H7 (cell line): ENCODE measurements at regions not wholly inside any gene's neighbourhood (a gene's known extent, or its start where the extent isn't known, plus 50 kb on each side); places are given as distances from the start of the nearest gene placed in this dataset.

ENCODE experiments used
- DNase-seq: peaks from one replicate; pipeline ENCODE4 v3.0.0; 2012
- H3K27me3 ChIP-seq: 2 replicates; pipeline ENCODE4 v1.6.0; 2011; ENCODE audit warnings: mild to moderate bottlenecking, low read length; ENCODE audit not compliant: control insufficient read depth, insufficient read depth
- H3K36me3 ChIP-seq: replicated peaks from 2 replicates; pipeline ENCODE4 v1.5.1; 2011; ENCODE audit warnings: low read length; ENCODE audit not compliant: control insufficient read depth, insufficient read depth
- H3K4me3 ChIP-seq: 2 replicates; pipeline ENCODE4 v1.5.1; 2011; ENCODE audit warnings: low read depth, mild to moderate bottlenecking, control low read depth, low read length, moderate library complexity; ENCODE audit not compliant: insufficient read depth

DNA sequence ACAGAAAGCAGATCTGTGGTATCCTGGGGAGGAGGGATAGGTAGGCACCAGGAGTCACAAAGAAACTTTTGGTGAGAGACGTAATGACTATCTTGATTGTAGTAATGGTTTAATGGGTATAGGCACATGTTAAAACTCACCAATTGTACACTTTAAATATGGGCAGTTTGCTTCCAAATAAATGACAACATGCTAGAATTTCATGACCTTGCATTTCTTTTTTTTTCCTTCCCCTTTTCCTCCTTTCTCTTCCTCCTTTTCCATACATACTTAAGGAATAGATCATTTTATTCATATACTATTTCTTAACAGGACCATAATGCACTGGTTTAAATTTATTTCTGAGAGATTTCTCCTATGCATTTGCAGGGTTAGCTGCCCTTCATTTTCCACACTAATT is 341.8 kb downstream of the TMEM182 start:
- no peak for DNase-seq
- Histone ChIP-seq H3K27me3 (no peaks in the 10 kb centered on the region), H3K36me3 (no peaks in the 10 kb centered on the region), H3K4me3 (no peak overlapping the region)

DNA sequence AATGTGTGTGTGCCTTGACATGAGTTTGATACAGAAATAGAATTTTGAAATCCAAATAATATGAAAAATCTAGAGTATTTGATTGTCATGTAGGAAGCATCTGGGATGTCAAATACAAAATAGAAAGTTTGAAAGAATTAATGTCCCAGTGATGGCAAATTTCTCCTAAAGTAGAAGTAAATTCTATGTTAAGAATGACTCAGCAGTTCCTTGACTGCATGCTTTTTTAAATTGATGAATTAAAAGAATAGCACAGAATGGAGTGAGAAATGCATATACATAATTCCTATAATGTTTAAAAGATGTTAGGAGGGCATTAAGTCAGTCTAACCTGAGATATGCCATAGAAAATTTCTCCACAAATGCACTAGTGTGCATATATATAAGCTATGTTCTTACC is 357.5 kb downstream of the TMEM182 start:
- DNase-seq = no peak
- Histone ChIP-seq H3K27me3 (no peaks in the 10 kb centered on the region), H3K4me3 (no peak overlapping the region), H3K36me3 (no peaks in the 10 kb centered on the region)

DNA sequence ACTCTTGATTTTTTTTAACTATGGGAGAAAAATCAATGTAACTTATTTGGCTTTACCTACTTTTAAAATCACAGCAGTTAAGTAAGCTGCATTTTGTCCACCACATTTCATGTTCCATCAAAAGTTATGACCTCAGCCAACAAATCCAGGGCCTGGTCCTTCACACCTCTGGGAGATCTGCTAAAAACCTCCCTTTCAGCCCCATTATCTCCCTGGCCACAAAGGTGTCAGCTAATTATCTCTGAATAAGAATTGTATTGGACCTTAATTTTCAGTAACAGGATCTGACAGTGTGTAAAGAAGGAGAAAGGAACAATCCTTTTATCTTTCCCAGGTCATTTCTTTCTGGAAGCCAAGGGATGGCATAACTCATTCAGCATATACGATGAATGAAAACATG is 359.3 kb downstream of the TMEM182 start:
- Histone ChIP-seq H3K4me3 (no peak overlapping the region), H3K27me3 (no peaks in the 10 kb centered on the region), H3K36me3 (no peaks in the 10 kb centered on the region)
- no peak for DNase-seq

DNA sequence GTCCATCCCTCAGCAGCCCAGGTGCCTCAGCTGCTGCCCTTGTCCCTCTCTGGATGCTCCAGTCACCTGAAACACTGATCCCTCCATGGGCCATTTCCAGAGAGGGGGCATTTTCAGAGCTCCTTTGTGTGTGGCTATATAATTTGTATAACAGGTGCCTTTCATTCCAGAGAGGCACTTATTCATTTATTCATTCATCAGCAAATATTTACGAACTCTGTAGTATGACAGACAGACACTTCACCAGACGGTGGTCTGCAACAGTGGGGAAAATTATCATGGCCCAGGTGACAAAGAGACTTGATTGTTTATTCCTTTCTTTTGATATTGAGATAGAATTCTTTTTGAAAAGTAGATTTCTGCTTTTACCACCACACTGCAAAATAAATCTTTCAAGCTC is 361.7 kb downstream of the TMEM182 start:
- no peak overlapping the region for H3K4me3 ChIP-seq
- DNase-seq = no peak
- no peaks in the 10 kb centered on the region for H3K36me3 ChIP-seq
- no peaks in the 10 kb centered on the region for H3K27me3 ChIP-seq

DNA sequence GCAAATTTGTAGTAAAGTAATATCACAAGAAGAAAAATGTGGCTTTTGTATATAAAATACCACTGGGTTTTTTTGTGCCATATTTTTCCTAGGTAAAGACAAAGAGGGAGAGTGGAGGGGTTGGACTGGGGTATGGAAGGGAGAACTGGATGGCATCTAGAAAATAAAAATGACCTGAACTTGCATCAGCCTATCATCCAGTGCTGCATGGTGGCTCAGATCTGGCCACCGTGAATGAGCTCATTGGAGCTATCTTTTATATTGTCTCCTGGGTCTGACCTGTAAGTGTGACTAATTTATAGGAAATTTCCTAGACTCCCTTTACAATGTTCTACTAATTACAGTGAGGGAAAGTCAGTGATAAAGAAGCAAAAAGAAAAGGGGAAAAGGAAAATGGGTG is 369.0 kb downstream of the TMEM182 start:
- Histone ChIP-seq H3K27me3 (no peaks in the 10 kb centered on the region), H3K36me3 (no peaks in the 10 kb centered on the region), H3K4me3 (no peak overlapping the region)
- DNase-seq = no peak

DNA sequence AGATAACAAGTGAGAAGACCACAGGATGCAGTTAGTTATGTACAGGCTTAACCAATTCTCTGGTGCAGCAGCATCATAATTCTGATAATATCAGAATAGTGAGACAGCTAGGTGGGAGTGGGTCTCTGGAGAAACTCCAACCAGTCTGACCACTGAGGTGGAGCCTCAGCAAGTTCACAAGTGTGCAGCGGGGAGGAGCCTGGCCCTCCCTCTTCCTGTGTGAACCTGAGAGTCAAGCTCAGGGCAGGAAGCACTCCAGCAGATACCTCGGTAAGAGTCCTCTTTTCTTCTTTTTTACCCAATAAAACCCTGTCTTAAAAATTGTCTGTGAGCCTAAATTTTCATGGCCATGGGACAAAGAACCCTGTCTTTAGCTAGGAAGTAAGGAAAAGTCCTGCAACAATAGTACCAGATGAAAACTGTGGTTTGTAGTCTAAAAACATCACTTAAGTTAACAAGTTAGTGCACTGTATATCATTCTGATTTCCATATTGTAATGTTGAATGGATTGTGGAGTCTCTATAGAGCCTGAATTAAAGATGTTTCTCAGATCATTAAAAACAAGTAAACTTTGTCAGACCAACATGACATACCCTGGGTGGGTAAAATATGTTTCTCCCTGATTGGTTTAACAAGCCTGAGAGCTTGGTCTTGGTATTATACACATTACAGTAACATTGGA is 370.8 kb downstream of the TMEM182 start:
- H3K4me3 ChIP-seq = no peak overlapping the region
- H3K36me3 ChIP-seq = no peaks in the 10 kb centered on the region
- H3K27me3 ChIP-seq = no peaks in the 10 kb centered on the region
- no peak for DNase-seq

DNA sequence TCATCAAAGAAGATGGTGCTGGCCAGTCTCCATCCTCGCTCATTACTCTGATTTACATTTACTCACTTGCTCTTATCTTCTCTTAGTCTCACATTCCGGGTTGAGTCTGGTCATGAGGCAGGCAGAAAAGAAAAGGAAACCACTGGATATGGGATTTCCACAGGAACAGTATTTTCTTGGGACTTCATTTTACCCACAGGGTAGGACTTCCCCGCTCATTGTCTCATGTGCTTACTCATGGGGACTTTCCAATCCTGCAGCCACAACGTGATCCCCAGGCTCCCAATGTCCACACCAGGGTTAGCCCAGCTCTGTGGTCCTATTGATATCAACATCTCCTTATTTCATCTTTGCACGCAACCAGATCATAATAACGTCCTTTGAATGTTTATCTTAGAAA is 373.8 kb downstream of the TMEM182 start:
- Histone ChIP-seq H3K36me3 (no peaks in the 10 kb centered on the region), H3K4me3 (no peak overlapping the region)
- no peak for DNase-seq

DNA sequence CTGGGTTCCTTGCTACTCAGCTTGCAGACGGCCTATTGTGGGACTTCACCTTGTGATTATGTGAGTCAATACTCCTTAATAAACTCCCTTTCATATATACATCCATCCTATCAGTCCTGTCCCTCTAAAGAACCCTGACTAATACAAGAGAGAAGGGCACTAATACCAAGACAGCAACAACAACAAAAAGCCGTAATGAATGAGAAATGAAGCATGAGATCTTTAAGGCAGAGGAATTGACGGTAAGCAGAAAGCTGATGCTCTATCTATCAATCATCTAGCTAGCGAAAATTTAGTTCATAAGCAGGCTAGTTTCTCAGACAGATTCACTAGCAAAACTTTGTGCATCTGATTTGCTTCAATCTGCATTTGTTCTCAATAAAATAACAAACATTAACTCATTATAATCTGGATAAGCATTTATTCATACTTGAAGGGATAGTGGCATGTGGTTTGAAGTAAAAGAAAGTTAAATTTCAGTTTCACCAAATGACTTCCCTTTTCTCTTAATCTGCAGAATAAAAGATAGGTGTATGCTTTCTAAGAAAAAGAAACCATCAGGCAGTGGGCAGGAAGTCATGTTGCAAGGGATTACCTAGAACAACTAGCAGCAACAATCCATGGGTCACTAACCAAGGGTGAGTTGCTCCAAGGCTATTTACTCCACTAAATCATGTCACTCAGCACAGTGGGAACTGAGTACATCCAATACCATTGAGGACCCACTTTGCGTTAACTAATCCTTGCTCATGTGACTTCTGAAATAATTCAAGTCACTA is 376.5 kb downstream of the TMEM182 start:
- H3K4me3 ChIP-seq = no peak overlapping the region
- DNase-seq = no peak
- H3K27me3 ChIP-seq = no peaks in the 10 kb centered on the region; the same call in 1 of the 2 replicates
- H3K36me3 ChIP-seq = no peaks in the 10 kb centered on the region

More for the DNA sequence above, 373.8 kb downstream of the TMEM182 start:
- no peaks in the 10 kb centered on the region for H3K27me3 ChIP-seq

DNA sequence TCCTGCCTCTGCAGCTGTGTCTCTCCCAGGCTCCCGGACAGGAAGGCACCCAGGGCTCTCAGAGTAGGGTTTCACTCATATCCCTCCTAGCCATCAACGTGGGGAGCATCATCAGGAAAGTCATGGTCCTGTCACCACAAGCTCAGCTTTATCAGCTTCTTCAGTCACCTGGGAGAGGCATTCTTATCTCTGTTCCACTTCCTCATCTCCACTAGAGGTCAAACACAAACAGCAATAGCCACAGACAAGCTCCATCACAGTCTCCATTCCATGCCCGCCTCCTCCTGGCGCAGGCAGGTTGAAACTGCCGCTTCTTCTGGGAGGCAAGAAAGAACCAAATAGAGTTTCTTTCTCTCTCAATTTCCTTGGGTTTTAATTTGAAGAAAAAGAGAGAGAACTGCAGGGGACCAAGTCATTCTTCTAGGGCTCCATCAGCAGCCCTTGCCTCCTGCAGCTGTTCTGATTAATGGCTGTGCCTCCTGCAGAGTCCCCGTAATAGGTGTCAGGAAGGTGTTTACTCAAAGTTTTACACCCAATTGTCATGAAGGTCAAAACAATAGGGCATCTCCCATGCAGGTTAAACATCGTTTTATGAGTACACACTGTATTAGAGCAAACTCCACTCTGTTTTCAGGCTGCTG is 377.9 kb downstream of the TMEM182 start:
- no peaks in the 10 kb centered on the region; the same call in 1 of the 2 replicates for H3K27me3 ChIP-seq
- H3K4me3 ChIP-seq = no peak overlapping the region
- H3K36me3 ChIP-seq = no peaks in the 10 kb centered on the region
- DNase-seq = no peak

DNA sequence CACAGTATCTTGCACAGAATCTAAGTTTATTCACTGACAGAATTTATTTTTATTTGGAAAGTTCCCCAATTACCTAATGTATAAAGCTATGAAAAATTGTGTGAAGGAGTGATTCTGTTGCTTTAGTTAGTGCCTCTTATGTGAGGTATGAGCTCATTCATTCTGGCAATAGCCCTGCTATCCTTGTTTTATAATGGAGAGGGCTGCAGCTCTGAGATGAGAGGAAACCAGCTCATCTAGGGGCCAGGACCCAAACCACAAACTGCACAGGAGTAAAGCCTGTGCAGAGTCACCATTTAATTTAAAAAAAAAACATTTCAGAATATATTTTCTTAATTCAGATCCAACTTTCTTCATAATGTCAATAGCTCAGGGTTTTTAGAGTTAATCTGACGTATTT is 383.0 kb downstream of the TMEM182 start:
- DNase-seq = no peak
- H3K4me3 ChIP-seq = no peak overlapping the region

DNA sequence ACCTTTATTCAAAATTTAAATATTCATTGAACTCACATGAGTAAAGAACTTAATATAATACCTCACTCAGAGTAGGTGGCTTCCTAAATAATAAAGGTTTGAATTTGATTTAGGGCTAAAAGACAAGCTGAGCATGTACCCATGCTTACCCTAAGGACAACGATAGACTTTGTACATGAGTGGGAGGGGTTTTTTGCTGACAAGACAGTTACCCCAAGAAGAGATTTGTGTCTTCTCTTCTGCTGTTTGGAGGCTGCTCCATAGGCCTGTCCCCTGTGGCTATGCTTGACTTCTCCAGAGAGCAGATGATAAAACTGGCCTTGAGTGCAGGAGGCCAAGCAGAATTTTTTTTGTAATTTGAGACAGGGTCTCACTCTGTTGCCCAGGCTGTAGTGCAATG is 383.9 kb downstream of the TMEM182 start:
- no peak for DNase-seq
- Histone ChIP-seq H3K4me3 (no peak overlapping the region), H3K36me3 (no peaks in the 10 kb centered on the region), H3K27me3 (no peaks in the 10 kb centered on the region; the same call in 1 of the 2 replicates)

More for the DNA sequence above, 383.0 kb downstream of the TMEM182 start:
- Histone ChIP-seq H3K27me3 (no peaks in the 10 kb centered on the region; the same call in 1 of the 2 replicates), H3K36me3 (no peaks in the 10 kb centered on the region)

DNA sequence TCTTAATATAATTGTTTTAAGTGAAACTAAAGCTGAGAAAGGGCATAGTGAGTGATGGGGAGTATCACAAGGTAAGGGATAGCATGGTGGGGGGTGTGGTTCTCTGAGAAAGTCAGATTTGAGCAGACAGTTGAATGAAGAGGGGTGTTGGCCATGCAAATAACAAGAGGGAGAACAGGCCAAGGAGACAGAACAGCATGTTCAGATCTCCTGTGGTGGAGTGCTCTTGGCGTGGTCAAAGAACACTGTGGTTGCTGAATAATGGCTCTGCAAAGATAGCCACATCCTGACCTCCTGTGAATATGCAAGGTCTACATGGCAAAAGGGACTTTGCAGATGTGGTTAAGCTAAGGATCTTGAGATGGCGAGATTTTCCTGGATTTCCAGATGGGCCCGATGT is 389.2 kb downstream of the TMEM182 start:
- no peak for DNase-seq
- H3K4me3 ChIP-seq = no peak overlapping the region
- no peaks in the 10 kb centered on the region for H3K36me3 ChIP-seq
- no peaks in the 10 kb centered on the region for H3K27me3 ChIP-seq

DNA sequence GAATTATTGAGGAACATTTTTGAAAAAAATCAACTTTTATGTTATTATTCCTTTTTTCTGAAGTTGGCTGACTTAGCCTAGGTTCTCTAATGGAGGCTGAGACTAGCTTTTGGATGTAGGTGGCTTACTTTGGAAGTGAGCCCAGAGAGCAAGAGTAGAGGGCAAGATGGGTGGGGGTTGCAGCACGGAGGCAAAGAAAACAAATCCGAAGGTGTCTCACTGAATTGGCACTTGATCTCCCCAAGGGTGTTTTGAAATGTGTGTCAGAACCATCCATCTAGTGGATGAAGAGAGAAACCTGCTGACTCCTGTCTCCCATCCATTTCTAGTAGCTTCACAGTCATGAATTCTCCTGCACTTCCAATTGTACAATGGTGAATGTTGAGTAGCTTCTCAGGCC is 390.7 kb downstream of the TMEM182 start:
- Histone ChIP-seq H3K36me3 (no peaks in the 10 kb centered on the region), H3K27me3 (no peaks in the 10 kb centered on the region), H3K4me3 (no peak overlapping the region)
- no peak for DNase-seq

DNA sequence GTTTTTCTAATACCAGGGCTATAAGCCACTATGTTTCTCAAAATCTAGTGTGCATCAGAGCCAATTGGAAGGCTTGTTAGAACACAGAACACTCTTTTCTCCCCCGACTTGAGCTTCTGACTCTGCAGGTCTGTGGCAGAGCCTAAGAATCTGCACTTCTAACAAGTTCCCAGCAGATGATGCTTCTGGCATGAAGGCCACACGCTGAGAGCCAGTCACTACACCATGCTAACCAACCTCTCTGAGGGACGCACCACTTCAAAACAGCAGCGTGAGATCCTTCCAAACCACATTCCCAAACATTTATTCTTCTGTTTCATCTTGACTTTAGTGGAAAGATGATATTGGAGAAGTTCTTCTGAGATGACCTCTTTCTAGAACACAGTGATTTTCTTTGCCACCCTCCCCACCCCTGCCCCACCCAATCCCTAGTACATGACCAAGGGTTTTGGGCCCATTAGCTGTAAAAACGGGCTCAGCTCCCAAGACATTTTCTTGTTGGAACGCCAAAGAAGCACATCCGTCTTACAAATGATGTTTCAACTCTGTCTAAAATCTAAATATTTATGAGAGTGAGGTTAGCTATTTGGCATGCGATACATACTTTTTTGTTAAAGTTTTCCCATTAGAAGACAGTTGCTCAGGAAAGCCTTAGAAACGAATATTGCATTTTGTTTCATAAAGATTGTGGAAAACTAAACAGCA is 391.9 kb downstream of the TMEM182 start:
- DNase-seq = no peak
- no peak overlapping the region for H3K4me3 ChIP-seq
- no peaks in the 10 kb centered on the region for H3K36me3 ChIP-seq
- no peaks in the 10 kb centered on the region for H3K27me3 ChIP-seq
